ENCODE measurements at regions not wholly inside any gene's neighbourhood (a gene's known extent, or its start where the extent isn't known, plus 50 kb on each side); places are given as distances from the start of the nearest gene placed in this dataset.
"Not testable (repeated sequence)": the region's sequence is repeated elsewhere in the genome, so short reads cannot be mapped to it uniquely, and the experiment has no call there.

- no peak for DNase-seq (ENCODE audit: low read depth)
Observed at GRCh38 chr5:25181249-25181648, 536.5 kb upstream of the CDH10 start.

GRCh38 chr5:25162616-25163015 is 517.8 kb upstream of the CDH10 start:
- DNase-seq (ENCODE audit: low read depth): not testable (repeated sequence)

GRCh38 chr5:25160891-25161290 is 516.1 kb upstream of the CDH10 start:
- no peak for DNase-seq (ENCODE audit: low read depth)

DNA sequence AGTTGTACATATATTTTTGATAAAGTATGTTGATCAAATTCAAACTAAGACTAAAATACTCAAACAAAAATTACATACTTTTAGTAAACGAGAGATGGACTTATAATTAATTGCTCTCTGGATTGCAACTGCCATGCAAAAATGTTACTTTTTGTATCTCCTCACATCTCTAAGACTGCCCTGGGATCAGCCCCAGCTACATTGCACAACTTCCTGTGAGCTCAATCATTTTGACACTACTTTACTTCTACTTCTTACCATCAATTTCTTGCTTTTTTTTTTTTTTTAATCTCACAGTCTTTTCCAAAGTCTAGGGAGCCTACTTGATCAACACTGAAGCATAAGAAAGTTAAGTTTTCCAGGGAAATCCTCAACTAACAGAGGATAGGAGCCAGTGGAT is 506.0 kb upstream of the CDH10 start:
- no peak for DNase-seq (ENCODE audit: low read depth)

GRCh38 chr5:25128606-25129005 is 483.8 kb upstream of the CDH10 start:
- DNase-seq (ENCODE audit: low read depth): no peak

GRCh38 chr5:25119650-25120049 is 474.9 kb upstream of the CDH10 start:
- DNase-seq (ENCODE audit: low read depth): no peak

GRCh38 chr5:25107853-25108252 is 463.1 kb upstream of the CDH10 start:
- DNase-seq (ENCODE audit: low read depth): no peak

DNA sequence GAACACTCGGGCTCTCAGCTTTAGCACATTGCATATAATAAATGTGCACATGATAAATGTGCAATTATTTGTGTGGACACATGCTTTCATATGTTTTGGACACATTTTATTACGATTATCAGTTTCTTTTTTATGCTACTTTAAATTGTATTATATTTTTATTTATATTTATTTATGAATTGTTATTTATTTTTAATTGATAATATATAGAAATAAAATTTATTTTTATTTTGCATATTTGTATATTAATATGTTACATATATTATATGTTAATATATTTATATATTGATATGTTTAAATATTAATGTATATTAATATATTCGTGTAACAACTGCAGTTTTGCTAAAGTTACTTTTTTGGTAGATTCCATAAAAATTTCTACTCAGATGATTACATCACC is 454.8 kb upstream of the CDH10 start:
- DNase-seq (ENCODE audit: low read depth): no peak

- DNase-seq (ENCODE audit: low read depth): no peak
Observed at GRCh38 chr5:25095261-25095660, 450.5 kb upstream of the CDH10 start.

DNA sequence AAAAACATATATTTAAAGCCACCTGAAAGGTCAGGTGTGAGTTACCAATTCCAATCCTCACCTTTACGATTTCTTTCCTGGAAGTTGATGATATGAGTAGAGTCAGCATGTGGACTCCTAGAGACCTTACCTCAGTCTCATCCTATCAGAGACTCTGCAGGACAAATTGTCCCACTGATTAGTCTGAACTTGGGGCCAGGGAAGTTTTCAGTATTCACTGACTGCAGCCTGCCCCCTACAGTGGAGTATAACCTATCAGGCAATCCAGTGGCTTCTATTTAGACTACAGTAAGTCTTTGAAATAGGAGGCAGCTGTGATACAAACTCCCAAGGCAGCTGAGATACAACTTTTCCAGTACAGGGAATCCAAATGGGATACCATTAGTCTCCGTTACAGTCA is 449.4 kb upstream of the CDH10 start:
- DNase-seq (ENCODE audit: low read depth): no peak

GRCh38 chr5:25091921-25092320 is 447.1 kb upstream of the CDH10 start:
- no peak for DNase-seq (ENCODE audit: low read depth)

DNA sequence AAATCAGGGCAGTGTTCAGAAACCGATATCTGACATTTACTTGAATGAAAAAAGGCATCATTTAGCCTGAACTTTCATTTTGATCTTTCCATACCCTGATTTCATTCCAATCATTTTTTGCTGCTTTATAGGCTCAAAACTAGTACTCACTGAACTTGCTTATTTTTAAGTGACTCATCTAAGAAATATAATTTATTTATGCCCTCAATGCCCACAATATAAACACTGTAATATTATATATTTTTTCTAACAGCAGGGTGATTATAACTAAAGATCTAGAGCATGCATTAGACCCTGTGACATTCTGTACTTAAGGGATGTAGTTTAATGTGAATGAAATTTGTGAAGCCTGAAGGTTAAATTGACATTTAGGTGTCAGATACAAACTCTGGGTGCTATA is 446.1 kb upstream of the CDH10 start:
- DNase-seq (ENCODE audit: low read depth): no peak

DNA sequence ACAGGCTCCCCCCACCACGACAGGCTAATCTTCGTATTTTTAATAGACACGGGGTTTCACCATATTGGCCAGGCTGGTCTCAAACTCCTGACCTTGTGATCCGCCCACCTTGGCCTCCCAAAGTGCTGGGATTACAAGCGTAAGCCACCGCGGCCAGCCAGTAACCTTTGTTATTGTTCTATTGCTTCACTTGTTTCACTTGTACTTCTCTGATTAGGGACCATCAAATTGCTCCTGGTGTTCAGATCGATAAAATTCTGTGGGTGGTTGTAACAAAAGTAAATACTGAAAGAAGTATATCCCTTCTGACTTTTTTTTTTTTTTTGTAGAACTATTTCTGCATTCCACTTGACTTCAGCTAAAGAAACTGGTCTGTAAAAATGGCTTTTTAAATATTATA is 445.5 kb upstream of the CDH10 start:
- no peak for DNase-seq (ENCODE audit: low read depth)

- not testable (repeated sequence) for DNase-seq (ENCODE audit: low read depth)
Observed at GRCh38 chr5:25088689-25089088, 443.9 kb upstream of the CDH10 start.

DNA sequence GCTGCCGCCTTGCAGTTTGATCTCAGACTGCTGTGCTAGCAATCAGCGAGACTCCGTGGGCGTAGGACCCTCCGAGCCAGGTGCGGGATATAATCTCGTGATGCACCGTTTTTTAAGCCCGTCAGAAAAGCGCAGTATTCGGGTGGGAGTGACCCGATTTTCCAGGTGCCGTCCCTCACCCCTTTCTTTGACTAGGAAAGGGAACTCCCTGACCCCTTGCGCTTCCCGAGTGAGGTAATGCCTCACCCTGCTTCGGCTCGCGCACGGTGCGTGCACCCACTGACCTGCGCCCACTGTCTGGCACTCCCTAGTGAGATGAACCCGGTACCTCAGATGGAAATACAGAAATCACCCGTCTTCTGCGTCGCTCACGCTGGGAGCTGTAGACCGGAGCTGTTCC is 438.5 kb upstream of the CDH10 start:
- DNase-seq (ENCODE audit: low read depth): not testable (repeated sequence)

DNA sequence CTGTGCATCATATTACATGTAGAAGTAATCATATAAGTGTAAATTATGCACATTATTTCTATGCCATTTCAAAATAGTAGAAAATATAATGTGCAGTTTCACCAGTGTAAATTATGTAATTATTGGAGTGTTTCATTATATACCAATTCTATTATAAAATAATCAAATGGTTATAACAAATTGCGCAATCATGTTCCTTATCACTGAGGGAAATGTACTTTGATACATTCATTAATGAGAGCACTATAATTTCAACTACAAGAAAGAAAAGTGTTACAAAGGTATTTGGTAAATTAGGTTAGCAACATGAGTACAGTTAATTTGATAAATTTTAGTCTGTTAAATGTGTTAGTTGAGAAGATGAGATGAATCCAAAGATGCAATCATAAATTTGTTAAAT is 421.5 kb upstream of the CDH10 start:
- no peak for DNase-seq (ENCODE audit: low read depth)

DNA sequence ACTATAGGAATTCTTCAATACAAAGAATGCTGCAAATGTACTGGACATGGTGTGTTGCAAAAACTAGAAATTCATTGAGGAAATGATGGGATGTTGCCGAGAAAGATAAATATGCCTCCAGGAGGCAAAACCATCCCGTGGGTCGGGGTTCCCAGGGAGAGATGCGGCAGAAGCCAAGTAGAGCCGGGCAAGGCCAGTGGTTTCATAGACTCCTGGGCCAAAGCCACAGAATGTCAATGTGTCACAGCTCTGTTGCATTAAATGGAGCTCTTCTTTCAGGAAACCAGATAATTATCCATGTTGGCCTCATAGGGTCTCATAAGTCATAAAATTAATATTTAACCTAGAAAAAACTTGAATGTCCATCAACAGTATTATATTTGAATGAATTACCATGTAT is 419.5 kb upstream of the CDH10 start:
- no peak for DNase-seq (ENCODE audit: low read depth)

DNA sequence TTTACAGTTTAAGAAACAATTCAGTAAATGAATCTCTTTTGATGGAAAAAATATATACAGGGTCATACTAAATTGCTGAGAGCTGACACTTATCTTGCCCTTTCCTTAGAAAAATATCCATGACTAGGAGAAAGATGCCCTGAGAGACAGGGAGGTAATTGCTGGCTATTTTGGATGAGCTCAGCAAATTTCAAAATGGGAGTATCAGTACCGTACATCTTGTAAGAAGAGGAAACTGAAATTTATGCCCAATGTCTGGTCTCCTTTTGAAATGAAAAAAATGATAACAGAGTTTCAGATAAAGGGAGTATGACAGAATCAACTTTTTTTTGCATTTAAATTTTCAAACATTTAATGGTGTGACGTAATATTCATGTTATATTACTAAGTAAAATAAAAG is 415.8 kb upstream of the CDH10 start:
- DNase-seq (ENCODE audit: low read depth): no peak

GRCh38 chr5:25056836-25057235 is 412.1 kb upstream of the CDH10 start:
- DNase-seq (ENCODE audit: low read depth): no peak

DNA sequence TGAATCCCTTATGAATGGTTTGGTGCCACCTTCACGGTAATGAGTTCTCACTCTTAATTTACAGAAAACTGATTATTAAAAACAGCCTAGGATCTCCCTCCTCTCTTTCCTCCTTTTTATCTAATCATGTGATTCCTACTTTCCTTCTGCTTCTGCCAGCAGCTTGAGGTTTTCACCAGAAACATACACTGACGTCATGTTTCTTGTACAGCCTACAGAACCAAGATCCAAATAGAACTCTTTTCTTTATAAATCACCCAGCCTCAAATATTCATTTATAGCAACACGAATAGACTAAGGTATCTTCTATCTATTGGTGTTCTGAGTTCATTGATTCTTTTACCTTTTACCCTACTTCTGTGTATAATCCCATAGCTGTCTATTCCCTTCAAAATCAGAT is 388.9 kb upstream of the CDH10 start:
- DNase-seq (ENCODE audit: low read depth): no peak

DNA sequence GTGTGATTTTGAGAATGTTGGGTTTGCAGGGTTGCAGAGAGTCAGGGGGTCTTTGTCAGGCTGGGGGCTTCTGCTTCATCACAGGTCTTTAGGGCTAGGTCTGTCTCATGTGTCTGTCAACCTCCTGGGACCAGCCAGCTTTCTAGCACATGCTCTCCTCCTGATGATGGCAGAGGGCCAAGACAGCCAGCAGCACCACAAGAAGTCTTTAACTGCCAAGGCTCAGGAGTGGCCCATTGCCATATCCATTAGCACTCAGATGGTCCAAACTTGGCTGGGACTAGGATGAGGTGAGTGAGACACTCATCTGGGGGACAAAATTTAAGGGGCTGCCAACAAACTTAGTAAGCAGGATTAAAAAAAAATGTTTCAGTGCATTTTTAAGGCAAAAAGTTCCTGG is 384.2 kb upstream of the CDH10 start:
- no peak for DNase-seq (ENCODE audit: low read depth)

DNA sequence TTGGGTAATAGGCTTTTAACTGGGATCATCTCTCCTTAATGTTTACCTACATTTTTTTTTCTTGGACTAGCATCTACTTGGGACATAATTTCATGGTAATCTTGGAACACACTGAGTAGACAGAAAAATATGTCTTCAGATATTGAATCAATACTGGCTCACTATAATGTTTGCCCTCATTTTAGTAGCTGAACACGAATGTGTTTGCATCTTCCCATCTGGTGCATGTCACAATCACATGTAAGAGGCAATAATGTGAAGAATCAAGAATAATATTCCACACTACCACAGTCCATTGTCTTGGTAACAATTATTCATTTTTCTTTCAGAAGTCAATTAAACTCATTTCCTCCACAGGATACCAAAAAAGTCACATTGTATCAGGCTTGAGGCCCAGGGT is 382.7 kb upstream of the CDH10 start:
- DNase-seq (ENCODE audit: low read depth): no peak

DNA sequence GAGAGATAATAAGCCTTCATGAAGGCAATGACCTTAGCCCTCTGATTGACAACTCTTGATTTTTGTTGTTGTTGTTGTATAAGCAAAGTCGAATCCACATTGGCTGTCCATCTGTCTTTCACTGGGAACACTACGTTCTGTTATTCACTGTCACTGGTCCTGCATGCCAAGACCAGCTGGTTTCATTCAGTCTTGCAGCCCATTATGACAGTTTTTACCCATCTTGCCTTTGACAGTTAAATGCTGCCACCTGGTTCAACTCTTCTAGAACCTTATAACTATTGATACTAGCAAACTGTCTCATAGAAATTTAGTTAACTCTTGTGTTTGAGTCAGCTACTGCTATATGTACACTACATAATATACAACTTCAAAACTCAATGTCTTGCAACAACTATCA is 382.3 kb upstream of the CDH10 start:
- no peak for DNase-seq (ENCODE audit: low read depth)

GRCh38 chr5:25025831-25026230 is 381.1 kb upstream of the CDH10 start:
- DNase-seq (ENCODE audit: low read depth): no peak

- DNase-seq (ENCODE audit: low read depth): no peak
Observed at GRCh38 chr5:25020454-25020853, 375.7 kb upstream of the CDH10 start.

All from EH (cell line).